ENCODE measurements at regions not wholly inside any gene's neighbourhood (a gene's known extent, or its start where the extent isn't known, plus 50 kb on each side); places are given as distances from the start of the nearest gene placed in this dataset.

DNA sequence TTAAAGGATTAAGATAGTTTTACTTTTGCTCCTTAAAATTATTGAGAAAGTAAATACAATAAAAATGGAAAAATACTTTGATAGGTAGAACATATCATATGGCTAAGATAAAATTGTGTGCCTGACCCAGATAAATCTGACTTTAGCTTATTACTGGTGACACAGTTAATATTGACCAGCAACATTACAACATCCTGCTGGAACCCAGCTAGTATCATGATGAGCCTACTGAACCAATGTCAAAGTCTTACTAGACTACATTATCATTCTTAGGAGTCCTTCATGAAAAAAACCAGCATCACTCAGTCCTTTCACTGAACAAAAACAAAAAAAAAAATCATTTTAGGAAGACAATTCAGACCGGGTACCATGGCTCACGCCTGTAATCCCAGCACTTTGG, 164.8 kb upstream of the CDK1 start:
- TF ChIP-seq, protein P1, sequence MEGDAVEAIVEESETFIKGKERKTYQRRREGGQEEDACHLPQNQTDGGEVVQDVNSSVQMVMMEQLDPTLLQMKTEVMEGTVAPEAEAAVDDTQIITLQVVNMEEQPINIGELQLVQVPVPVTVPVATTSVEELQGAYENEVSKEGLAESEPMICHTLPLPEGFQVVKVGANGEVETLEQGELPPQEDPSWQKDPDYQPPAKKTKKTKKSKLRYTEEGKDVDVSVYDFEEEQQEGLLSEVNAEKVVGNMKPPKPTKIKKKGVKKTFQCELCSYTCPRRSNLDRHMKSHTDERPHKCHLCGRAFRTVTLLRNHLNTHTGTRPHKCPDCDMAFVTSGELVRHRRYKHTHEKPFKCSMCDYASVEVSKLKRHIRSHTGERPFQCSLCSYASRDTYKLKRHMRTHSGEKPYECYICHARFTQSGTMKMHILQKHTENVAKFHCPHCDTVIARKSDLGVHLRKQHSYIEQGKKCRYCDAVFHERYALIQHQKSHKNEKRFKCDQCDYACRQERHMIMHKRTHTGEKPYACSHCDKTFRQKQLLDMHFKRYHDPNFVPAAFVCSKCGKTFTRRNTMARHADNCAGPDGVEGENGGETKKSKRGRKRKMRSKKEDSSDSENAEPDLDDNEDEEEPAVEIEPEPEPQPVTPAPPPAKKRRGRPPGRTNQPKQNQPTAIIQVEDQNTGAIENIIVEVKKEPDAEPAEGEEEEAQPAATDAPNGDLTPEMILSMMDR (IDR thresholded peaks at IDR 0.05), result no peak
- TF ChIP-seq POLR2A (IDR thresholded peaks at IDR 0.05), result no peak
